Spleen (tissue), 7 donors: ENCODE measurements at regions not wholly inside any gene's neighbourhood (a gene's known extent, or its start where the extent isn't known, plus 50 kb on each side); places are given as distances from the start of the nearest gene placed in this dataset.

Experiments used
- CTCF ChIP-seq, 11 experiments: fragments of 200-600 bp in 7 of 11; fragments of 450-650 bp in 4 of 11; sonication (generic) in 4 of 11; IDR thresholded peaks in 8 of 11; conservative IDR thresholded peaks in 3 of 11; 1 replicate in 7 of 11; 2 replicates in 4 of 11; pipeline versions ENCODE4 v1.4.0 to v1.8.0; 2016 to 2021; ENCODE audit warnings: antibody characterized with exemption in 11 of 11, inconsistent platforms in 4 of 11, mild to moderate bottlenecking in 1 of 11
- POLR2A ChIP-seq, 3 donors: fragments of 450-650 bp; IDR thresholded peaks; one replicate each; pipeline ENCODE4 v1.5.1; 2017; ENCODE audit warnings: antibody characterized with exemption in 3 of 3, mild to moderate bottlenecking in 1 of 3
- donor health status: DM: no; HTN: no; CAD: no; lungs with moderate emphysema.
- donor health status: DM: no; HTN: no; CAD: no.
- donor health status: DM: no; HTN: no; CAD: no.

- no peak for TF ChIP-seq POLR2A (IDR thresholded peaks at IDR 0.05)
- no peak for TF ChIP-seq CTCF (IDR thresholded peaks at IDR 0.05 in 8 of 11, conservative IDR thresholded peaks at IDR 0.05 in 3 of 11)
Measured at GRCh38 chr2:107633580-107634147, 193.0 kb upstream of the RGPD4 start.
